H1 (cell line): ENCODE measurements at regions not wholly inside any gene's neighbourhood (a gene's known extent, or its start where the extent isn't known, plus 50 kb on each side); places are given as distances from the start of the nearest gene placed in this dataset.

ENCODE experiments used
- CTCF ChIA-PET: fragments of 300-600 bp; sonication (Branson Sonifier 250); formaldehyde crosslinking; loops from one replicate; lab custom pipeline; 2021; ENCODE audit not compliant: partially characterized antibody; lab: Charles Lee
- POLR2A ChIA-PET: fragments of 300-600 bp; sonication (Branson Sonifier 250); formaldehyde crosslinking; loops from one replicate; lab custom pipeline; 2021; ENCODE audit warnings: inconsistent platforms; ENCODE audit not compliant: partially characterized antibody; lab: Charles Lee
- DNase-seq, 2 experiments: peaks; one replicate each; pipeline versions ENCODE4 v3.0.0 to v3.0.0-alpha.2; 2010 to 2022; ENCODE audit warnings: low spot score in 2 of 2, low read depth in 1 of 2, mixed read lengths in 1 of 2
- FAIRE-seq: peaks from 2 replicates; lab custom pipeline; 2011; peaks lifted over from hg19 to GRCh38; lab: Jason Lieb, UNC
- H2AFZ ChIP-seq: 2 replicates; pipeline ENCODE4 v1.8.1; 2012; ENCODE audit warnings: low read length, inconsistent platforms
- H2AK5ac ChIP-seq: 2 replicates; pipeline ENCODE4 v1.6.1; 2013; ENCODE audit warnings: low read depth, low read length
- H2BK120ac ChIP-seq: replicated peaks from 2 replicates; pipeline ENCODE3; 2013; ENCODE audit warnings: low read depth, low read length, inconsistent platforms
- H2BK12ac ChIP-seq: 2 replicates; pipeline ENCODE4 v1.6.1; 2013; ENCODE audit warnings: low read depth, low read length
- H2BK15ac ChIP-seq: 2 replicates; pipeline ENCODE4 v1.6.1; 2013; ENCODE audit warnings: low read length
- H2BK20ac ChIP-seq: 2 replicates; pipeline ENCODE4 v1.6.1; 2013; ENCODE audit warnings: low read length
- H2BK5ac ChIP-seq: 2 replicates; pipeline ENCODE4 v1.6.1; 2013; ENCODE audit warnings: low read depth, low read length
- H3K14ac ChIP-seq: 2 replicates; pipeline ENCODE4 v1.6.1; 2013; ENCODE audit warnings: inconsistent platforms; ENCODE audit not compliant: insufficient read length
- H3K18ac ChIP-seq: 2 replicates; pipeline ENCODE4 v1.6.1; 2013; ENCODE audit warnings: low read length; ENCODE audit errors: extremely low read depth
- H3K23ac ChIP-seq: 2 replicates; pipeline ENCODE4 v1.6.1; 2013; ENCODE audit warnings: inconsistent platforms; ENCODE audit not compliant: insufficient read length
- H3K23me2 ChIP-seq: 2 replicates; pipeline ENCODE4 v1.6.1; 2013; ENCODE audit warnings: low read depth, low read length
- H3K27ac ChIP-seq: 2 replicates; pipeline ENCODE4 v1.6.1; 2011; ENCODE audit warnings: low read depth, low read length, inconsistent platforms
- H3K27me3 ChIP-seq, 4 experiments: replicated peaks in 1 of 4; 1 replicate in 1 of 4; 2 replicates in 3 of 4; pipeline versions ENCODE4 v1.6.1 to v1.8.1; 2011 to 2013; ENCODE audit warnings: low read length in 3 of 4, mild to moderate bottlenecking in 3 of 4, inconsistent platforms in 2 of 4, mixed read lengths in 2 of 4, moderate library complexity in 1 of 4; ENCODE audit not compliant: control insufficient read depth in 3 of 4, insufficient read depth in 3 of 4; ENCODE audit errors: extremely low read depth in 1 of 4
- H3K36me3 ChIP-seq, 4 experiments: 2 replicates each; pipeline versions ENCODE4 v1.6.1 to v1.8.1; 2011 to 2013; ENCODE audit warnings: mild to moderate bottlenecking in 4 of 4, low read length in 3 of 4, moderate library complexity in 2 of 4, control low read depth in 1 of 4, inconsistent platforms in 1 of 4; ENCODE audit not compliant: insufficient read depth in 4 of 4, control insufficient read depth in 2 of 4
- H3K4ac ChIP-seq: replicated peaks from 2 replicates; pipeline ENCODE3; 2013; ENCODE audit warnings: low read length, low read depth, mixed read lengths, inconsistent platforms; ENCODE audit not compliant: insufficient read length
- H3K4me1 ChIP-seq, 4 experiments: replicated peaks in 1 of 4; 1 replicate in 1 of 4; 2 replicates in 3 of 4; pipeline versions ENCODE4 v1.6.1 to v1.8.1; 2011 to 2013; ENCODE audit warnings: low read length in 3 of 4, inconsistent platforms in 2 of 4, mixed read lengths in 1 of 4; ENCODE audit not compliant: insufficient read depth in 4 of 4, control insufficient read depth in 3 of 4
- H3K4me2 ChIP-seq, 2 experiments: 2 replicates each; pipeline versions ENCODE4 v1.6.1 to v1.8.1; 2011 to 2013; ENCODE audit warnings: low read depth in 2 of 2, low read length in 2 of 2, control low read depth in 1 of 2, inconsistent platforms in 1 of 2, mild to moderate bottlenecking in 1 of 2; ENCODE audit not compliant: insufficient read depth in 1 of 2
- H3K4me3 ChIP-seq, 4 experiments: fragments of 200-600, 300-600 bp in 1 of 4; sonication (generic), shearing (Covaris generic), sonication (Bioruptor Twin) in 1 of 4; 2 replicates each; pipeline versions ENCODE4 v1.5.1 to v1.8.1; 2011 to 2016; ENCODE audit warnings: low read length in 4 of 4, low read depth in 3 of 4, control low read depth in 2 of 4, inconsistent platforms in 2 of 4, mild to moderate bottlenecking in 2 of 4, mixed read lengths in 1 of 4, moderate library complexity in 1 of 4; ENCODE audit not compliant: insufficient read depth in 2 of 4; ENCODE audit errors: extremely low read depth in 1 of 4
- H3K56ac ChIP-seq: replicated peaks from 2 replicates; pipeline ENCODE3; 2013; ENCODE audit warnings: low read depth, mild to moderate bottlenecking, mixed read lengths, low read length, inconsistent platforms; ENCODE audit not compliant: insufficient read length
- H3K79me1 ChIP-seq: 2 replicates; pipeline ENCODE4 v1.6.1; 2013; ENCODE audit warnings: low read depth, low read length, control low read depth
- H3K79me2 ChIP-seq, 2 experiments: 2 replicates each; pipeline versions ENCODE4 v1.6.1 to v1.8.1; 2012 to 2013; ENCODE audit warnings: low read length in 2 of 2, mild to moderate bottlenecking in 2 of 2, inconsistent platforms in 1 of 2; ENCODE audit not compliant: insufficient read depth in 2 of 2, control insufficient read depth in 1 of 2
- H3K9ac ChIP-seq, 4 experiments: replicated peaks in 1 of 4; 1 replicate in 1 of 4; 2 replicates in 3 of 4; pipeline versions ENCODE4 v1.6.1 to v1.8.1; 2011 to 2013; ENCODE audit warnings: low read depth in 3 of 4, low read length in 3 of 4, control low read depth in 2 of 4, mild to moderate bottlenecking in 2 of 4, moderate library complexity in 2 of 4, inconsistent platforms in 1 of 4; ENCODE audit errors: extremely low read depth in 1 of 4
- H3K9me3 ChIP-seq, 2 experiments: 2 replicates each; pipeline versions ENCODE4 v1.6.1 to v1.8.1; 2012 to 2013; ENCODE audit warnings: mild to moderate bottlenecking in 2 of 2, moderate library complexity in 2 of 2, control low read depth in 1 of 2, inconsistent platforms in 1 of 2, low read depth in 1 of 2, low read length in 1 of 2, mixed read lengths in 1 of 2; ENCODE audit not compliant: insufficient read depth in 2 of 2
- H4K20me1 ChIP-seq, 2 experiments: replicated peaks in 1 of 2; 2 replicates each; pipeline versions ENCODE3 to v1.8.1; 2011 to 2013; ENCODE audit warnings: inconsistent platforms in 2 of 2, low read length in 2 of 2, mild to moderate bottlenecking in 1 of 2; ENCODE audit not compliant: insufficient read depth in 2 of 2, control insufficient read depth in 1 of 2
- H4K5ac ChIP-seq: 2 replicates; pipeline ENCODE4 v1.6.1; 2013; ENCODE audit warnings: low read length, low read depth, mixed read lengths, inconsistent platforms; ENCODE audit not compliant: insufficient read length
- H4K8ac ChIP-seq: 2 replicates; pipeline ENCODE4 v1.8.0; 2013; ENCODE audit warnings: mild to moderate bottlenecking, moderate library complexity, low read length, inconsistent platforms; ENCODE audit not compliant: insufficient read depth; ENCODE audit errors: extremely low read depth
- H4K91ac ChIP-seq: replicated peaks from 2 replicates; pipeline ENCODE3; 2013; ENCODE audit warnings: low read length, mixed read lengths, inconsistent platforms; ENCODE audit not compliant: insufficient read length
- ASH2L ChIP-seq: fragments of 200-600, 300-600 bp; sonication (generic); IDR thresholded peaks from one replicate; pipeline ENCODE4 v1.7.1; 2017; ENCODE audit warnings: low read length
- EGR1 ChIP-seq: IDR thresholded peaks from 2 replicates; pipeline ENCODE4 v1.6.1; 2011; ENCODE audit warnings: low read depth, low read length, borderline replicate concordance
- GTF2F1 ChIP-seq: IDR thresholded peaks from 2 replicates; pipeline ENCODE4 v1.6.1; 2012; ENCODE audit warnings: low read depth, low read length, improper control_type of control experiment, borderline replicate concordance
- KDM1A ChIP-seq: fragments of 200-600, 300-600 bp; sonication (generic); IDR thresholded peaks from 2 replicates; pipeline ENCODE4 v1.7.1; 2016; ENCODE audit warnings: mild to moderate bottlenecking, low read length, borderline replicate concordance
- NANOG ChIP-seq: IDR thresholded peaks from 2 replicates; pipeline ENCODE4 v1.6.1; 2011; ENCODE audit warnings: low read length, low read depth, mild to moderate bottlenecking, inconsistent platforms; ENCODE audit not compliant: insufficient read depth, poor library complexity, severe bottlenecking
- POLR2AphosphoS5 ChIP-seq: IDR thresholded peaks from 2 replicates; pipeline ENCODE4 v1.6.1; 2011; ENCODE audit warnings: low read depth, low read length
- SUZ12 ChIP-seq: fragments of 200-600 bp; sonication (generic); IDR thresholded peaks from 2 replicates; pipeline ENCODE4 v1.6.1; 2012; ENCODE audit warnings: mild to moderate bottlenecking, inconsistent platforms, low read length, moderate library complexity, mixed read lengths
- YY1 ChIP-seq: IDR thresholded peaks from 2 replicates; pipeline ENCODE4 v1.6.1; 2011; ENCODE audit warnings: low read depth, mild to moderate bottlenecking, low read length
- WGBS, 2 experiments: shearing (Covaris generic) in 1 of 2; methylation state at CpG; one replicate each; pipeline versions ENCODE4 v1.1.6 to v1.1.7; 2013 to 2015; ENCODE audit warnings: low lambda C conversion rate in 2 of 2, mixed read lengths in 2 of 2, inconsistent platforms in 1 of 2, low coverage in 1 of 2, missing lambda C conversion rate in 1 of 2; ENCODE audit not compliant: insufficient replicate concordance in 2 of 2, insufficient coverage in 1 of 2, insufficient read length in 1 of 2; ENCODE audit errors: extremely low coverage in 1 of 2, missing lambda C conversion rate in 1 of 2; 5-methylcytosine and 5-hydroxymethylcytosine counted together
- TF ChIP-seq, protein P1 (sequence below): IDR thresholded peaks from 2 replicates; pipeline ENCODE4 v1.6.1; 2011; ENCODE audit warnings: low read depth, mild to moderate bottlenecking, low read length; ENCODE audit not compliant: insufficient read depth
- TF ChIP-seq, protein P2 (sequence below): IDR thresholded peaks from 2 replicates; pipeline ENCODE4 v1.6.1; 2012; ENCODE audit warnings: inconsistent platforms

DNA sequence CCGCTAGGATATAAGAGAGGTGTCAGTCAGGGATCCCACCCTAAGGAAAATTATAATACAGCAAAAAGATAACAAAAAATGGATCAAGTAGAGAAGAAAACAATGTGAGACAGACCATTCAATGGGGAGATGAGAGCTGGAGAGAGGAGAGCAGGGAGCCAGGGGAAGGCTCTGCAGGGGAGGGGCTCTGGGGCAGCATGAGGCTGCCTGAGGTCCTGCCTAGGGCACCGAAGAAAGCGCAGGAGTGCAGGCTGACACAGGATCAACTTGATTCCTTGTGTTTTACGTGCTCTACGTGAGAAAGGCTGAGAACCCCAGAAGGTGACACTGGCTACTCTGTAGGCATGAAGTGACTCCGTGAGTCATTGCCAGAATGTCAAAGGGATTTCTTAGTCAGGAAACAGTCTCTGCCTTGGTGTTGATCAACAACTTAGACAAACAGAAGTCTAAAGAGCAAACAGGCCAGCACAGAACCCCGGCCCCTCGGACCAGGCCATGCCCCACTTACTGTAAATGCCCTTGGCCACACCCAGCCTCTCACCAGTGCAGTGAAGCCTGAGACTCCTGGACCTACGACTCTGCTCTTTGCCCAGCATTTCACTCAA lies 290.1 kb upstream of the PRDM1 start:
- H4K20me1 ChIP-seq, result no peaks in the 10 kb centered on the region
- no peaks in the 10 kb centered on the region for H3K9me3 ChIP-seq
- no peaks in the 10 kb centered on the region for H3K23me2 ChIP-seq
- no peak overlapping the region for H3K56ac ChIP-seq
- 94% methylated on average over 9 of the region's 9 CpGs; no CpG with 5 or more reads in 1 of the 2 experiments for WGBS, 2 experiments
- no peak overlapping the region for H3K9ac ChIP-seq
- peaks cover 0 to 2% (median 0%) of the 10 kb centered on the region in 4 experiments; a peak in 1 of 7 replicates for H3K4me1 ChIP-seq
- H2BK15ac ChIP-seq, result 0 out of 2 replicates have a peak overlapping the region, but pooled peaks have one; percentile 73
- H3K4me3 ChIP-seq, result no peak overlapping the region
- no peak overlapping the region for H2BK120ac ChIP-seq
- 0 out of 2 replicates have a peak overlapping the region, but pooled peaks have one; percentile 7 for H2BK5ac ChIP-seq
- H3K79me1 ChIP-seq, result no peaks in the 10 kb centered on the region
- ChIA-PET CTCF (interaction anchor here (0.6 to 1.0 kb wide), 2 partner anchors 17 to 397 kb away, joined by 3 read pairs; no protein-coding TSS in a partner anchor), POLR2A (no interaction called here)
- H2AFZ ChIP-seq, result peak overlapping the region; percentile 73; the same call in 1 of the 2 replicates
- no peak overlapping the region for H2BK12ac ChIP-seq
- no peak overlapping the region for H3K27ac ChIP-seq
- FAIRE-seq, result no peak
- no peak overlapping the region for H3K18ac ChIP-seq
- no peak overlapping the region for H3K14ac ChIP-seq
- DNase-seq, result no peak
- no peak overlapping the region for H3K4me2 ChIP-seq
- H3K36me3 ChIP-seq, result no peaks in the 10 kb centered on the region
- no peak overlapping the region; the same call in 1 of the 2 replicates for H4K8ac ChIP-seq
- H3K4ac ChIP-seq, result no peak overlapping the region
- H4K5ac ChIP-seq, result no peak overlapping the region
- H3K27me3 ChIP-seq, result no peaks in the 10 kb centered on the region
- H3K23ac ChIP-seq, result no peak overlapping the region
- no peak overlapping the region for H4K91ac ChIP-seq
- no peak overlapping the region for H2BK20ac ChIP-seq
- no peak overlapping the region for H2AK5ac ChIP-seq
- TF ChIP-seq, protein P1, sequence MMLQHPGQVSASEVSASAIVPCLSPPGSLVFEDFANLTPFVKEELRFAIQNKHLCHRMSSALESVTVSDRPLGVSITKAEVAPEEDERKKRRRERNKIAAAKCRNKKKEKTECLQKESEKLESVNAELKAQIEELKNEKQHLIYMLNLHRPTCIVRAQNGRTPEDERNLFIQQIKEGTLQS, result no peak
- TF ChIP-seq SUZ12, result no peak
- TF ChIP-seq EGR1, result no peak
- TF ChIP-seq ASH2L, result no peak
- TF ChIP-seq YY1, result no peak
- TF ChIP-seq POLR2AphosphoS5, result no peak
- no peak for TF ChIP-seq GTF2F1
- TF ChIP-seq NANOG, result no peak
- TF ChIP-seq, protein P2, sequence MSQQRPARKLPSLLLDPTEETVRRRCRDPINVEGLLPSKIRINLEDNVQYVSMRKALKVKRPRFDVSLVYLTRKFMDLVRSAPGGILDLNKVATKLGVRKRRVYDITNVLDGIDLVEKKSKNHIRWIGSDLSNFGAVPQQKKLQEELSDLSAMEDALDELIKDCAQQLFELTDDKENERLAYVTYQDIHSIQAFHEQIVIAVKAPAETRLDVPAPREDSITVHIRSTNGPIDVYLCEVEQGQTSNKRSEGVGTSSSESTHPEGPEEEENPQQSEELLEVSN, result no peak
- no peak for TF ChIP-seq KDM1A
- H3K79me2 ChIP-seq, result no peaks in the 10 kb centered on the region
